CMK (cell line): ENCODE measurements at regions not wholly inside any gene's neighbourhood (a gene's known extent, or its start where the extent isn't known, plus 50 kb on each side); places are given as distances from the start of the nearest gene placed in this dataset.

Source experiments
- DNase-seq: peaks from one replicate; pipeline ENCODE4 v3.0.0-alpha.2; 2010; ENCODE audit warnings: low read depth

DNA sequence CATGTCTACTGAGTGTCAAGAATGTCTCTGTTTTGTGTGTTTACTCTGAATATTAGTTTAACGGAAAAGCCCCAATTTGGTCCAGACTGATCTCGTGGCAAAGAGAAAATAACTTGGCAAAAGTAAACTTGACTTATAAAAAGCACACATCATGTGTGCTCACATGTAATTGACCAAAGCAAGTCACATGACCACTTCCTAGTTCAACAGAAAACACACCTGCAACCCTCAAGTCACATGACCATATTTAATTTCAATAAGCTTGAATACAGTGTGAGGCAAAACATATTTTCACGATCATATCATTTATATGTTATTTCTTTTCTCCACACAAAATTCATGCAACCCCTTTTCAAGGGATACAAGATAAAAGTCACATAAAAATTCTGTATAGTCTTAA is 662.4 kb downstream of the SLITRK1 start:
- no peak for DNase-seq

- DNase-seq, result no peak
These were observed 665.6 kb downstream of the SLITRK1 start for GRCh38 chr13:83216479-83217245.

DNA sequence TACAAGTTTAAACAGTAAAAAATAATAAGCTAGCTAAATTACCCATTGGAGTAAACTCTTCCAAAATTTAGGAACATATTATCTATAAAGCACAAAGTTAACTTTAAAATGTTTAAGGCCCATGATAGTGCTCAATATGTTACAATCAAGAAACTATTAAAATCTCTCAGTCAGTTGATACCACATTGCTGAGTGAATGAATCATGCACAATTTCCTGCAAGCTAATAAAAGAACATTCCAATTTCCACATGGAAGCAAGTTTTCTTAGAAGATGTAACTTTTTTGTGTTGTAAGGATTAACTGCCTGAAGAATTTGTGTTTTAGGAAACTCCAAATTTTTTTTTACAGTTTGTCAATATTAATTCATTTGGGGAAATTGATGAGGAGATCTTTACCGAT is 666.6 kb downstream of the SLITRK1 start:
- no peak for DNase-seq

- no peak for DNase-seq
These were observed 667.8 kb downstream of the SLITRK1 start for GRCh38 chr13:83214452-83214851.

GRCh38 chr13:83211301-83211700 is 671.0 kb downstream of the SLITRK1 start:
- no peak for DNase-seq

GRCh38 chr13:83204886-83205285 is 677.4 kb downstream of the SLITRK1 start:
- DNase-seq, result no peak

DNA sequence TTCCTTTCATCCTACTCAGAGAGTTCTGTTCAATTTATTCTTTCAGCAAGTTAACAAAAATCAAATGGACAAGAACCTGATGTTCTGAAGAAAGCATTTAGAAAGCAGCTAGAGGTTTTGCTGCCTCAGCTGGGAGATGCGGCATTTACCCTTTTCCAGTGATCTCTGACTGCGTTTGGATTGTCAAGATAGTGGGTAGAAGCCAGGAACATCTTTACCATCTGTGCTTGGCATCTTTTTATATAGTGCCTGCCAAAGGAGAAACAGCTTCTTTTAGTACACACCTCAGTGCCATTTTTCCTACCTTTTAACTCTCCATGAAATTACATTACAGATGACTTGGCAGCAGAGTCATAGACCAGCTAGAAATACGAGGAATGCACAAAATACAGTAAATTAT is 680.8 kb downstream of the SLITRK1 start:
- no peak for DNase-seq

- DNase-seq, result no peak
These were observed 685.0 kb downstream of the SLITRK1 start for GRCh38 chr13:83197316-83197715.

GRCh38 chr13:83190020-83190419 is 692.3 kb downstream of the SLITRK1 start:
- DNase-seq, result no peak

GRCh38 chr13:83184819-83185218 is 697.5 kb downstream of the SLITRK1 start:
- no peak for DNase-seq

- DNase-seq, result no peak
These were observed 698.2 kb downstream of the SLITRK1 start for GRCh38 chr13:83184150-83184475.

DNA sequence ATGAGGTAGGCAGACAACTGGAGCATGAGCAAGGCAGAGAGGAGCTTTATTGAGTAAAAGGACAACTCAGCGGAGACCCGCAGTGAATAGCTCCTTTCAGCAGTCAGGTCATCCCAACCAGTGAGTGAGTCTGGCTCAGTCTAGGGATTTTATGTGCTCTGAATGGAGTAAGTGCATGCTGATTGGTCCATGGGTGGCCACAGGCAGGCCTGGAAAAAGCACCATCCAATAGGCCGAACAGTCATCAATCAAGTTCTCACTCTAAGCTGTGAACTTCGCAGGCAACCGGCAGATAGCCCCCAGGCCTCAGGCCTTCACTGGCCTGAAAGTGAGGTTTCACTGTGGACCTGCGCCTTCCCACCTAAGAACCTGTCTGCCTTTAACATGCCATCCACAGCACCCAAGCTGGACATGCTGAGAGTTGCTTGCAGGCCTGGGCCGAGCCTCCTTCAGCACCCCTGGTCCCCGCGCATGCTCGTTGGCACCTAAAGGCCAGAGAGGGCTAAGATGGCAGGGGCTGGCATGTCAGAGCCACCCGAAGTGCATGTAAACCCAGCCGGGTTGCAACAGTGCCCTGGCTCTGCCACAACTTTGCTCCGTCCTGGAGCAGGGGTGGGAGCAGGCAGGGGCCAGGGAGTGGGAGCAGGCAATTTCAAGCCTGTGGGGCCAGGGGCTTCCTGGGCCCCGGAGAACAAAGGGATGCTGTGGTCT is 698.7 kb downstream of the SLITRK1 start:
- no peak for DNase-seq

- DNase-seq, result no peak
These were observed 699.4 kb downstream of the SLITRK1 start for GRCh38 chr13:83182845-83183244.

DNA sequence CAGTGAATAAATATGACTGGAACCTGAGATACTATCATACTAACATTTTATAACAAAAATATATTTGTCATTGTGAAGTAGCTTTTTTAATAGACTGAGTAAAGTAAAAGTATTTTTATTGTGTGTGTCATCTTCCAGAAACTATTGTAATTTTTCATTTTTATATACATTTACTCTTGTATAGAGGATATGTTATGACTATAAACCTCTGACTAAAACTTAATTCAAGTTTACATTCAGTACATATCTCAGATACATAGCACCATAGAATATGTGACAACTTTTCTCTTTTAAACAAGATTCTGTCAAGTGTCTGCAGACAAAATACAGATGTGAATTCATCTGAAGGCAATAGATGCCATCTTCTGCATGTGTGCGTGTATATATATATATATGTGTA is 704.3 kb downstream of the SLITRK1 start:
- no peak for DNase-seq

- DNase-seq, result no peak
These were observed 713.7 kb downstream of the SLITRK1 start for GRCh38 chr13:83168590-83168989.

DNA sequence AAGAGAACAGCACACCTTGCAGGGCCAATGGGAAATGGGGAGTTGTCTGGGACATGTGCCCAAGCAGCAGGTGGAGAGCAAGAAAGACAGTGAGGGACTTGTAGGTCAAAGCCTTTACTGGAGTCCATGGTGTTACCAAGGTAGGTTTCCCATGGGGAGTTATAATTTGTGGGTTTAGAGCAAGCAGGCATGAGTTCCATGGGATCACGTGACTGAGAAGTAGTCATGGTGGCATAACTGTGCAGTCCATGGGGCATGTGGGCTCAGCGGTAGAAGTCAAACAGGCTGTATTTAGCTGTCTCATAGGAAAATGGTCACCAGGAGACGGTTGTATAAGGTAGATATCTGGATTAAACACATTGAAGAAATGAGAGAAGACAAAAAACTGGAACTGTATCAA is 715.1 kb downstream of the SLITRK1 start:
- DNase-seq, result no peak

DNA sequence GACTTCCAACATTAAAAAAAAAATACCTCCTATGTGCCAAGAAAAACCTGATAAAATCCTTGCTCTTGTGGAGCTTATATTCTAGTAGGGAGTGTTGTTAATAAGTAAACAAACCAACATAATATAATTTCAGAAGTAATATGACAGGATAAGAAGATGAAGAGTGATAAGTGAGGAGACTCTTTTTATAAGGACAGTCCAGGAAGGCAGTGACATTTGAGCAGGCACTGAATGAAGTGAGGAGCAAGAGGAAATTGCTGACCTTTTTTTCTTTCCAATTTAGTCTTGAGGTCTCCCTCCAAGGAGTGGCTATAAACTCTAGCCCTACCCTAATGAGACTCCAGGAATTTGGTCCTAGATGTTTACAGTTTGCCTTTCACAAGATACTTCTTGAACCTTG is 715.7 kb downstream of the SLITRK1 start:
- DNase-seq, result no peak

DNA sequence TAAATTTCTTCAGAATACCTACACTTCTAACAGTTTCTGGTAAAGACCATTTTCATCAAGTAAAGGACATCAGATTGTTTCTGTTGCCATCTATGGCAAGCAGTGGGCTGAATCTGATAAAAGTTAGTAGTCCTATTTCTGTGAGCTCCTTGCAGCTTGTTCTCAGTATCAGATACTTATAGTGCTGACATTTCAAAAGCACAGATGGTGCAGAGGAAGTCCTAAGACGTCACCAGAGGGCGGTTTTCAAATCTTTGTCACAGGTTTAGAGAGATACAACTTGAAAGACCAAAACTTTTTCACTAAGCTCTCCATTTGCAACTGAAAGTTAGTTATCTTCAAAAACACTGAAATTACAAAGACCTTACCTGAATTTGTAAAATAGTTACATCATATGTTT is 719.8 kb downstream of the SLITRK1 start:
- DNase-seq, result no peak

- DNase-seq, result no peak
These were observed 728.4 kb downstream of the SLITRK1 start for GRCh38 chr13:83153848-83154247.

DNA sequence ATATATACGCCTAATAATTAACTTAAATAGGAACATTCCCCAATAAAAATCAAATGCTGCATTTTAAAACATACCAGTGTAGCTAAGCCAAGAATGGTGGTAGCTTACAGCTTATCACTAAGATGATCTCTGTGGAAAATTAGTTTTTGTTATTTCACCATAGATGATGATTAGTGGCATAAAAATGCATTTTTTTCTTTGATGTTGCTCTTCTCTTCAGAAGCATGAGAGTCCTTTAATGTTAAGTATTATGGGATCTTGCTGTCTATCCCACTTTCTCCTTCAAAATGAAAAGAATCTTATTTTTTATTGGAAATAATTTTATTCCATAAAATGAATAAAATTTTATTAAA is 731.0 kb downstream of the SLITRK1 start:
- no peak for DNase-seq

- DNase-seq, result no peak
These were observed 731.5 kb downstream of the SLITRK1 start for GRCh38 chr13:83150616-83151307.

- no peak for DNase-seq
These were observed 745.6 kb downstream of the SLITRK1 start for GRCh38 chr13:83136660-83137059.

DNA sequence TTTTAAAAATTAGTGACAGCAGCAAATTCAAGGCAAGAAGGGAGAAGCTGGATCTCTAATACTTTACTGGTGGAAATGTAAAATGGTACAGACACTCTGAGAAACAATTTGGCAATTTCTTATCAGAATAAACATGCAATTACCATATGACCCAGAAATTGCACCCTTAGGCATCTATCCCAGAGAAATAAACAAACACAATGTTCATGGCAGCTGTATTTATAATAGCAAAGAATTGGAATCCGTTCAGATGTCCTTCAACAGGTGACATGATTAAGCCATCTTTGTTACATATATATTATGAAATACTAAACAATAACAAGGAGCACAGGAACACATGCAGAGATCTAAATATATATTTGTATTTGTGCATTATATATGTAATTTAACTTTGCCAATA is 756.5 kb downstream of the SLITRK1 start:
- no peak for DNase-seq
